ENCODE measurements at regions not wholly inside any gene's neighbourhood (a gene's known extent, or its start where the extent isn't known, plus 50 kb on each side); places are given as distances from the start of the nearest gene placed in this dataset.

DNA sequence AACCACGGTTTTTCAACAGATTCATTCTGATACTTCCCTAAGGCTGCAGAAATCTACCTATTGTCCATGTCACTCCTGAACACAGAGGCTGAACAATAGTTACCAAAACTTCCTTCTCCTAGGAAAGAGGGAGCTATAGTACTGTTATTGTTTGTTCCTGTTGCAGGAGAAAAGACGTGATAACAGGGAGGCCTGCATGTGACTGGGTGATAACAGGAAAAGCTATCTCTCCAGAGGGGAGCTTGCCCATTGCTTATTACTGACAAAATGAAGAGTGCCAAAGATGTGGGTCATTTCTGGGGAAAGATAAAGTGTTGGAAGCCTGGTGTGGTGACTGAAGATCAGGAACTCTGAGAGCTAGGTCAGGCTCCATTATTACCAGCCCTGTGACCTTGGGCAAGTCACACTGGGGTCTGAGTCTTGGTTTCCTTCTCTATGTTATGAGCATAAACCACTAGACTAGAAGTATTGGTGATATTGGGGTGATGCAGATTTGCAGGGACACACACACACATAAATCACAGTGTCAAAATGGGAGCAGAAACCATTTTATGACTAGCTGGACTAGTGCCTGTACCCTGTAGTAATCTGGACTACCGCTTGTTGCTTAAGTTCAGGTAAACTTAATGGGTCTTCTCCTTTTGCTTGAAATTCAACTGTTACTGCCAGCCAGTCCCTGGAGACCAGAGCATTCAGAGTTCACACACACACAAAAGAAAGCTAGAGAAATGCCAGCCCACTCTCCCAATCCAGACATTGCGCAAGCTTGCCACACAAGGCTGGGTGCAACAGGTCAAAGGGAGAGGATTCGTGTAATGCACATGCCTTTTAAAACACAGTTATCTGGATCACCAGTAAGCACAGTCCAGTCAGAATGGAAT lies 136.0 kb upstream of the CNR1 start:
- no peak for TF ChIP-seq GATA3 (IDR thresholded peaks at IDR 0.05; ENCODE audit: low read depth, low read length)
- TF ChIP-seq GATA2 (IDR thresholded peaks at IDR 0.05; ENCODE audit: low read depth, low read length), result no peak
